B cell (primary cell): ENCODE measurements at regions not wholly inside any gene's neighbourhood (a gene's known extent, or its start where the extent isn't known, plus 50 kb on each side); places are given as distances from the start of the nearest gene placed in this dataset.

ENCODE experiments used
- ATAC-seq: fragments of 200-7000 bp; cut with Tn5 transposase; one replicate; pipeline ENCODE4 v1.10.0; 2021; ENCODE audit warnings: low read depth, mild to moderate bottlenecking, moderate number of reproducible peaks, moderate library complexity
- CTCF ChIA-PET: fragments of 350-600 bp; sonication (Branson Sonifier 250); formaldehyde crosslinking; loops from one replicate; lab custom pipeline; 2021; ENCODE audit warnings: antibody characterized with exemption, inconsistent platforms; lab: Charles Lee
- POLR2A ChIA-PET: fragments of 350-600 bp; sonication (Branson Sonifier 250); formaldehyde crosslinking; loops from one replicate; lab custom pipeline; 2021; ENCODE audit warnings: antibody characterized with exemption; lab: Charles Lee
- DNase-seq: peaks from one replicate; pipeline ENCODE4 v3.0.0; 2013
- H2AFZ ChIP-seq: 2 replicates; pipeline ENCODE4 v1.6.1; 2012; ENCODE audit warnings: mild to moderate bottlenecking, low read depth, low read length; ENCODE audit not compliant: insufficient read depth, poor library complexity, severe bottlenecking
- H3K27ac ChIP-seq, 2 donors: 1 replicate in 1 of 2; 2 replicates in 1 of 2; pipeline ENCODE4 v1.5.1; 2012 to 2013; ENCODE audit warnings: low read length in 2 of 2, mild to moderate bottlenecking in 2 of 2, moderate library complexity in 1 of 2
- H3K27me3 ChIP-seq, 4 experiments: fragments of 200-600 bp in 1 of 4; sonication (generic) in 1 of 4; replicated peaks in 1 of 4; 1 replicate in 2 of 4; 2 replicates in 2 of 4; pipeline versions ENCODE4 v1.6.1 to v1.7.0; 2013 to 2016; ENCODE audit warnings: low read length in 3 of 4, mild to moderate bottlenecking in 2 of 4, mixed read lengths in 1 of 4, moderate library complexity in 1 of 4; ENCODE audit not compliant: insufficient read depth in 4 of 4, control insufficient read depth in 3 of 4; ENCODE audit errors: control extremely low read depth in 1 of 4
- H3K36me3 ChIP-seq, 2 experiments: replicated peaks in 1 of 2; 1 replicate in 1 of 2; 2 replicates in 1 of 2; pipeline versions ENCODE4 v1.6.1 to v1.7.1; 2013; ENCODE audit warnings: low read length in 1 of 2; ENCODE audit not compliant: insufficient read depth in 2 of 2, control insufficient read depth in 1 of 2; ENCODE audit errors: control extremely low read depth in 1 of 2, extremely low read depth in 1 of 2
- H3K4me1 ChIP-seq, 2 donors: fragments of 200-600 bp in 1 of 2; sonication (generic) in 1 of 2; 1 replicate in 1 of 2; 2 replicates in 1 of 2; pipeline versions ENCODE4 v1.5.1 to v1.6.1; 2013 to 2017; ENCODE audit warnings: low read length in 2 of 2; ENCODE audit not compliant: control insufficient read depth in 2 of 2, insufficient read depth in 2 of 2
- H3K4me2 ChIP-seq: replicated peaks from 2 replicates; pipeline ENCODE3; 2012; ENCODE audit warnings: mild to moderate bottlenecking, low read depth, low read length; ENCODE audit not compliant: poor library complexity, severe bottlenecking
- H3K4me3 ChIP-seq, 5 experiments: fragments of 200-600 bp in 1 of 5; sonication (generic) in 1 of 5; 1 replicate in 3 of 5; 2 replicates in 2 of 5; pipeline versions ENCODE4 v1.5.1 to v1.7.0; 2011 to 2016; ENCODE audit warnings: low read length in 4 of 5, mild to moderate bottlenecking in 4 of 5, low read depth in 2 of 5, control low read depth in 1 of 5, moderate library complexity in 1 of 5; ENCODE audit not compliant: insufficient read depth in 1 of 5; ENCODE audit errors: control extremely low read depth in 1 of 5, extremely low read depth in 1 of 5
- H3K79me2 ChIP-seq: fragments of 200-600 bp; sonication (generic); one replicate; pipeline ENCODE4 v1.6.0; 2016; ENCODE audit warnings: low read length; ENCODE audit not compliant: control insufficient read depth, insufficient read depth
- H3K9ac ChIP-seq: fragments of 200-600 bp; sonication (generic); 2 replicates; pipeline ENCODE4 v1.6.1; 2017; ENCODE audit warnings: mild to moderate bottlenecking, low read length, moderate library complexity
- H3K9me3 ChIP-seq, 3 donors: one replicate each; pipeline versions ENCODE4 v1.6.1 to v1.7.1; 2013; ENCODE audit warnings: low read length in 2 of 3; ENCODE audit not compliant: control insufficient read depth in 2 of 3, insufficient read depth in 1 of 3; ENCODE audit errors: control extremely low read depth in 1 of 3
- H4K20me1 ChIP-seq: 2 replicates; pipeline ENCODE4 v1.6.0; 2012; ENCODE audit warnings: mild to moderate bottlenecking, low read length; ENCODE audit not compliant: insufficient read depth, control insufficient read depth, poor library complexity, severe bottlenecking
- H3K27ac Mint-ChIP-seq: one replicate; pipeline ENCODE4 v1.8.0; 2021; ENCODE audit warnings: mixed read lengths
- H3K27me3 Mint-ChIP-seq: one replicate; pipeline ENCODE4 v1.8.0; 2021; ENCODE audit warnings: mixed read lengths
- H3K4me1 Mint-ChIP-seq: one replicate; pipeline ENCODE4 v1.8.0; 2021; ENCODE audit warnings: mixed read lengths
- H3K4me3 Mint-ChIP-seq: one replicate; pipeline ENCODE4 v1.8.0; 2021; ENCODE audit warnings: mixed read lengths
- H3K9me3 Mint-ChIP-seq: one replicate; pipeline ENCODE4 v1.8.0; 2022; ENCODE audit warnings: mixed read lengths; ENCODE audit not compliant: insufficient read depth
- EZH2 ChIP-seq: IDR thresholded peaks from 2 replicates; pipeline ENCODE4 v1.6.1; 2012; ENCODE audit warnings: borderline replicate concordance, low read depth, mild to moderate bottlenecking, moderate library complexity, low read length; ENCODE audit not compliant: insufficient read depth, poor library complexity, severe bottlenecking
- WGBS: methylation state at CpG from one replicate; pipeline ENCODE4 v1.1.5; 2013; ENCODE audit warnings: missing lambda C conversion rate; ENCODE audit not compliant: insufficient coverage; 5-methylcytosine and 5-hydroxymethylcytosine counted together
- intact Hi-C: fragments of 100-400 bp; cut with micrococcal nuclease; formaldehyde crosslinking; loops from one replicate; pipeline ENCODE4 v1.10.0; 2022
- TF ChIP-seq, protein P1 (sequence below): fragments of 200-600 bp; IDR thresholded peaks from one replicate; pipeline ENCODE4 v1.8.0; 2022; ENCODE audit warnings: antibody characterized with exemption, mild to moderate bottlenecking

DNA sequence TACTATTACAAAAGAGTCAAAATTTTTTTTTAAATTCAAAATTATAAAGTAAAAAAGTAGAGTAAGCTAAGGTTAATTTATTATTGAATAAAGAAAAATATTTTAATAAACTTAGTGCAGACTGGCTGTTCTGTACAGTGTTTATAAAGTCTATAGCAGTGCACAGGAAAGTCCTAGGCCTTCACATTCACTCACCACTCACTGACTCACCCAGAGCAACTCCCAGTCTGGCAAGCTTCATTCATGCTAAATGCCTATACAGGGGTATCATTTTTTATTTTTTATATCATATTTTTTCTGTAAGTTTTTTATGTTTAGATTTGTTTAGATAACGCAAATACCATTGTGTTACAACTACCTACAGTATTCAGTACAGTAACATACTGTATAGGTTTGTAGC lies 700.7 kb upstream of the GRAMD2B start:
- Histone ChIP-seq H3K4me2 (no peak overlapping the region), H3K79me2 (no peaks in the 10 kb centered on the region), H3K4me3 (no peak overlapping the region), H3K27me3 (no peaks in the 10 kb centered on the region), H3K4me1 (no peaks in the 10 kb centered on the region), H3K27ac (no peak overlapping the region), H3K36me3 (no peaks in the 10 kb centered on the region), H3K9me3 (no peaks in the 10 kb centered on the region), H3K9ac (no peak overlapping the region), H2AFZ (no peak overlapping the region), H4K20me1 (no peaks in the 10 kb centered on the region)
- intact Hi-C loops, result no loop called here
- WGBS, result no CpG with 5 or more reads among the region's 1 CpG
- ATAC-seq (no peak), DNase-seq (no peak)
- no peaks in the 10 kb centered on the region for H3K9me3 Mint-ChIP-seq
- ChIA-PET CTCF (no interaction called here), POLR2A (no interaction called here)
- TF ChIP-seq, protein P1, sequence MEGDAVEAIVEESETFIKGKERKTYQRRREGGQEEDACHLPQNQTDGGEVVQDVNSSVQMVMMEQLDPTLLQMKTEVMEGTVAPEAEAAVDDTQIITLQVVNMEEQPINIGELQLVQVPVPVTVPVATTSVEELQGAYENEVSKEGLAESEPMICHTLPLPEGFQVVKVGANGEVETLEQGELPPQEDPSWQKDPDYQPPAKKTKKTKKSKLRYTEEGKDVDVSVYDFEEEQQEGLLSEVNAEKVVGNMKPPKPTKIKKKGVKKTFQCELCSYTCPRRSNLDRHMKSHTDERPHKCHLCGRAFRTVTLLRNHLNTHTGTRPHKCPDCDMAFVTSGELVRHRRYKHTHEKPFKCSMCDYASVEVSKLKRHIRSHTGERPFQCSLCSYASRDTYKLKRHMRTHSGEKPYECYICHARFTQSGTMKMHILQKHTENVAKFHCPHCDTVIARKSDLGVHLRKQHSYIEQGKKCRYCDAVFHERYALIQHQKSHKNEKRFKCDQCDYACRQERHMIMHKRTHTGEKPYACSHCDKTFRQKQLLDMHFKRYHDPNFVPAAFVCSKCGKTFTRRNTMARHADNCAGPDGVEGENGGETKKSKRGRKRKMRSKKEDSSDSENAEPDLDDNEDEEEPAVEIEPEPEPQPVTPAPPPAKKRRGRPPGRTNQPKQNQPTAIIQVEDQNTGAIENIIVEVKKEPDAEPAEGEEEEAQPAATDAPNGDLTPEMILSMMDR, result no peak
- TF ChIP-seq EZH2, result no peak
- H3K27me3 Mint-ChIP-seq, result peaks cover 3% of the 10 kb centered on the region
- H3K4me3 Mint-ChIP-seq, result no peak overlapping the region
- no peak overlapping the region for H3K27ac Mint-ChIP-seq
- H3K4me1 Mint-ChIP-seq, result no peaks in the 10 kb centered on the region

DNA sequence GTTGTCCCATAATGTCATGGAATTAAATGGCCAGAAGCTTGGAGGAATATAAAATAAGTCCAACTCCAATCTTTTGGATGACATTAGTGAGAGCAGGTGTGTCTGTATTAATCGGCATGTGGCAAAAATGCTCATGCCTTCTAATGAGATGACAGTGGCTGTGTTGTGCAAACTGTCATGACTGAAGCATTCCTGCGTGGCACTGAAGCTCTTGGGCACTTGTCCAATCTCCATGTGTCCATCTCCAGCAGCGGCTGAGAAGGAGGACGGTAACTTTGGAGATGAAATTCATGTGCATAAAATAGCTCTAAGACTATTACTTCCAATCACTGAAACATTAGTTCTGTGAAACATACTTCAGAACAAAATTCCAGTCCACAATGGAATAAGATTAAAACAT lies 697.5 kb upstream of the GRAMD2B start:
- no peak for TF ChIP-seq EZH2
- TF ChIP-seq, protein P1, result no peak
- POLR2A ChIA-PET, result no interaction called here
- 100% methylated on average over 1 of the region's 4 CpGs for WGBS
- Histone ChIP-seq H3K27ac (no peak overlapping the region), H3K9me3 (peaks cover 0 to 11% (median 0%) of the 10 kb centered on the region in 3 donors), H3K27me3 (peaks cover 0 to 4% (median 2%) of the 10 kb centered on the region in 4 experiments), H2AFZ (no peak overlapping the region), H3K4me2 (no peak overlapping the region), H3K79me2 (no peaks in the 10 kb centered on the region), H4K20me1 (no peaks in the 10 kb centered on the region), H3K4me1 (no peaks in the 10 kb centered on the region), H3K4me3 (no peak overlapping the region), H3K9ac (no peak overlapping the region), H3K36me3 (no peaks in the 10 kb centered on the region)
- no peaks in the 10 kb centered on the region for H3K9me3 Mint-ChIP-seq
- H3K27me3 Mint-ChIP-seq, result peaks cover 3% of the 10 kb centered on the region
- ATAC-seq (no peak), DNase-seq (no peak)
- H3K4me1 Mint-ChIP-seq, result no peaks in the 10 kb centered on the region
- no peak overlapping the region for H3K4me3 Mint-ChIP-seq
- no peak overlapping the region for H3K27ac Mint-ChIP-seq
- intact Hi-C loops, result no loop called here
- CTCF ChIA-PET, result no interaction called here
